ENCODE measurements at regions not wholly inside any gene's neighbourhood (a gene's known extent, or its start where the extent isn't known, plus 50 kb on each side); places are given as distances from the start of the nearest gene placed in this dataset.

- no peak for DNase-seq (ENCODE audit: low read depth, low spot score)
- no peak overlapping the region for H3K4me3 ChIP-seq (ENCODE audit: low read length)
Observed at GRCh38 chr16:6898896-6899295, 433.7 kb upstream of the RBFOX1 start.

DNA sequence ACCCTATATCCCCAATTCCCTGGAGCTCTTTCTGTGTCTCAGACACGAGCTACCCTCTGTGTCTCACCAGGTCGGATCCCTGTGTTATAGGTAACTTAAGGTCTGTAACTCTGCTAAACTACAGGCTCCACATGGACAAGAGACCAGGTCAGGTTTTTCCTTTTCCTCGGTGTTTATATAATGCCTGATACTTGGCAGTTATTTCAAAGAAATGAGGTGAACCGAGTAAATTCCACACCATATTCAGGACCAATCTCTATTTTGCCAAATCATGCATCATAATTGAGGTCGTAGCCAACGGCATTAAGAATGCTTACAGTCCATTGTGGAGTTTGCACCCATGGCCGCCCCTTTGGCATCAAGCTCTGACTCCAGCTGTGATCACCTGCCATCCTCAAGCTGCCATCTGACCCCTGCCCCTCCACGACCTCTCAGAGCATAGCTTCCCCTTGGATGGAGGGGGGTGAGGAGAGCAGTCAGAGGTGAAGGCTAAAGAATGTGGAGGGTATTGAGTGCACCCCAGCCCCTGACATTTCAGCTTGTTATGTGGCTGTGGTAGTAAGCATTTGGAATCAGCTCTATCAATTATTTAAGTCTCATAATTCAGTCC, 434.7 kb upstream of the RBFOX1 start:
- DNase-seq (ENCODE audit: low read depth, low spot score), result no peak
- H3K4me3 ChIP-seq (ENCODE audit: low read length), result no peak overlapping the region

DNA sequence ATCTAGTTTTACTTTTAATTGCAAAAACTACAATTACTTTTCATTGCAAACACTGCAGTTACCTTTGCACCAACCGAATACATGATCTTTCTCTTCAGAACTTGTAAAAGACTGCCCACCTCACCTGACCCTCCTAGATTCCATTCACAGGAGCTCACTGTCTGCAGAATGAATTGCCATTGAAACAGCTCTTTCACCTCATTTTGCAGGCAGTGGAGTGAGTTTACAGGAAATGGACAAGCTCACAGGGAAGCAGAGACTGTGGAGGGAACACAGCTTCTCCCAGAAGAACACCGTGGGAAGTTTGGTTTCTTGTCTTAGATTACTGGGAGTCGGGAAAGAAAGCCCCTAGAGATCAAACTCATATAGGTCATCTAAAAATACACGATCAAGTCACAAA, 439.7 kb upstream of the RBFOX1 start:
- H3K4me3 ChIP-seq (ENCODE audit: low read length), result no peak overlapping the region
- no peak for DNase-seq (ENCODE audit: low read depth, low spot score)

- H3K4me3 ChIP-seq (ENCODE audit: low read length), result no peak overlapping the region
- no peak for DNase-seq (ENCODE audit: low read depth, low spot score)
Observed at GRCh38 chr16:6891496-6891895, 441.1 kb upstream of the RBFOX1 start.

GRCh38 chr16:6888531-6888930, 444.1 kb upstream of the RBFOX1 start:
- DNase-seq (ENCODE audit: low read depth, low spot score), result no peak
- no peak overlapping the region for H3K4me3 ChIP-seq (ENCODE audit: low read length)

- H3K4me3 ChIP-seq (ENCODE audit: low read length), result no peak overlapping the region
- DNase-seq (ENCODE audit: low read depth, low spot score), result no peak
Observed at GRCh38 chr16:6884002-6884401, 448.6 kb upstream of the RBFOX1 start.

DNA sequence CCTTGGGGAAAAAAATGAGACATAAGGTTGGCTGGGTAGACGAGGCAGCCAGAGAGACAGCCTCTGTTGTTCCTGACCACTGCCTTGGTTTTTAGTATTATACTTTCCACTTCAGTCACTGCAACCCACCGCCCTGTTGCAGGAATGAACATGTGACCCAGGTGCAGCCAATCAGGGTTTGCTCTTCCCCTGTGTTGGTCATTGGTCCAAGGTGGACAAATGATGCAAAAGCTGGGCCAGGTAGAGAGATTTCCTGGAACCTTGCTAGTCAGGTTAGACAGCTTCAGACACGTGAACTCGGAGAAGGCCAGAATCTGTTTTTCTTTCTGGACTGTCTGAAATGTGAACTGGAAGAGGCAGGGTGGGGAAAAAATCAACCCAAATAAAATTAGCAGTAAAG, 452.4 kb upstream of the RBFOX1 start:
- H3K4me3 ChIP-seq (ENCODE audit: low read length), result no peak overlapping the region
- no peak for DNase-seq (ENCODE audit: low read depth, low spot score)

- no peak overlapping the region for H3K4me3 ChIP-seq (ENCODE audit: low read length)
- DNase-seq (ENCODE audit: low read depth, low spot score), result no peak
Observed at GRCh38 chr16:6864671-6865070, 468.0 kb upstream of the RBFOX1 start.

GRCh38 chr16:6864244-6864643, 468.4 kb upstream of the RBFOX1 start:
- no peak for DNase-seq (ENCODE audit: low read depth, low spot score)
- H3K4me3 ChIP-seq (ENCODE audit: low read length), result no peak overlapping the region

DNA sequence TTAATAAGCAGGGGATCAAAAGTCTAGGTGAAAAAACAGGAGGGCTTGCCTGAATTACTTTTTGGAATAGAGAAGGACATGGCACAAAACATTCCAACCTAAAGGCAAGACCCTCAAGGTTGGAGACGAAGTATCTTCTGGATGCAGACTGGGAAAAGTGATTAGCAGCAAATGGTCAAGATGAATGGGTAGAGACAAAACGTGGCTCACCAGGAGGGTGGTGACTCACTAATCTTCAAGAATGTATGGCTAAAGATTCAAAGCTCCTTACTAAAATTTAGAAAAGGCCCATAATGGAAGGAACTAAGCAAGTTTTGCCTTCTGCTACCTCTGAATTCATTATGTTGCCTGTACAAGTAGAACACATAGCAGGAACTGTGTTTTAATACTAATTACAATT, 469.5 kb upstream of the RBFOX1 start:
- no peak overlapping the region for H3K4me3 ChIP-seq (ENCODE audit: low read length)
- DNase-seq (ENCODE audit: low read depth, low spot score), result no peak

DNA sequence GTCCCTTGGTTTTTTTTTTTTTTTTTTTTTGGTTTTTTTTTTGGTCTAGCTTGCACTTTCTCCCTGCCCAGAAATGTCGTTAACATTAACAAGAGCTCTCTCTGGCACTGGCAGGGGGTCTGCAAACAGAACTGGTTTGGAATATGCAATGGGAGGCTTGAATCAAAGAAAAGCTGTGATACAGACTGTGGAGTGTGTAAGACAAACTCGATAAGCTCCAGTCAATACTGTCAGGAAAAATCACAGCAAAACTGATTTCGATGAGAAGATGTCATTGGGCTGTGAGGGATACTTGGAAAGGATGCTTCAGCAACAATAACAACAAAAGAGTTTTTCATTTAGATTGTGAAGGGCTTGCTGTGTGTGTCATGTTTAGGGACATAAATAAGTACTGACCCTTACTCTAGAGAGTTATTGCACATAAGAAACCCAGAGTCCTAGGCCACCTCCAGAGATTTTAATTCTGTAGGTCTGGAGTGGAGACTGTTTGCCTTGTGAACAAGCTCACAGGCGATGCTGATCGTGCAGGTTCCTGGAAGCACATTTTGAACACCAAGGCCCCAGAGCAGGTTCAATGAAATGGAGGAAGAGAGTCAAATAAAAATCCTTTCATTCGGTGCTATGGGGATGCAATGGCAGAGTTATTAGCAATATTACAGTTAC, 470.7 kb upstream of the RBFOX1 start:
- H3K4me3 ChIP-seq (ENCODE audit: low read length), result no peak overlapping the region
- DNase-seq (ENCODE audit: low read depth, low spot score), result no peak

DNA sequence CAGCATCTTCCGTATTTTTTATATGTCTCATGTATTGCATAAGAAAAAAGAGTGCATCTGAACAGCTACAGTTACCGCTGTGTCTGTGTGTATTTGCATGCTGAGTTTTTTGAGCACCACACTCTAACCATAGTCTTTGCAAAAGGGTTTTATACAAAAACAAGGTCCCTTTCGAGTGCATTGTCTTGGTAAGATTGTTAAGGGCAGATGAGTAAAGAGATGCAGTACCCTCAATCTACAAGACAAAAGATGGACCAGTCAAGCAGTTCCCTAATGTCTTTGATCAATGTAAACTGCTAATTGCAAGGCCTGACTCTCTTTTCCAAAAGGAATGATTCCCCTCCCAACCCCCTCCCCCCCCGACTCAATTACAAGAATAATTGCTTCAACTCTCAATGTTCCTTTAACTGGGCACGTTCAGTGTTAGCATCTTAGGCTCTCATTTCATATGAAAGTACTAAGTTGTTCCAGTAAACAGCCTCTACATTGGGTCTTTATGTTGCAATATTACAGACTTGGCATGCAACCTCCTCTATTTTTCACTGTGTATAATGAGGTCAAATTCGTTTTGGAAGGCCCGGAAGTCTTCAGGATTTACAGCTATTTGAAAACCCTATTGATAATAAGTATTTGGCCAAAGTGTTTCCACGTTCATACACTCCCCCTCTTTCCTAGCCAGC, 471.4 kb upstream of the RBFOX1 start:
- DNase-seq (ENCODE audit: low read depth, low spot score), result no peak
- H3K4me3 ChIP-seq (ENCODE audit: low read length), result no peak overlapping the region

- no peak for DNase-seq (ENCODE audit: low read depth, low spot score)
- no peak overlapping the region for H3K4me3 ChIP-seq (ENCODE audit: low read length)
Observed at GRCh38 chr16:6857575-6857974, 475.1 kb upstream of the RBFOX1 start.

DNA sequence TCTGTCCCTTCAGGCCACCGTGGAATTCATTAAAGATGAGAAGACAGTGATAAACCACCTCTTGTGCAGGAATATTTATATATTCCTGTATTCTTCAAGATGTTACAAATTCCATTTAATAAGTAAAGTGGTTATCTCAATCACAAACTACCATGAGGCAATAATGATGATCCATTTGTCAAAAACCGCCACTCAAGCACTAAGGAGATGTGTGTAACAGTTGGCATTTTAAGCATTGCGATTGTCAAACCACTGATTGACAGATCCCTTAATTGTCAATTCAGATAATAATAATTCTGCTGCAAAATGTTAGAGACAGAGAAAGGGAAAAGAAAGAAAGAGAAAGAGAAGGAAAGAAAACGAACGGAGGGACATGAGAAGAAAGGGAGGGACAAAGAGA, 476.1 kb upstream of the RBFOX1 start:
- H3K4me3 ChIP-seq (ENCODE audit: low read length), result no peak overlapping the region
- DNase-seq (ENCODE audit: low read depth, low spot score), result no peak

DNA sequence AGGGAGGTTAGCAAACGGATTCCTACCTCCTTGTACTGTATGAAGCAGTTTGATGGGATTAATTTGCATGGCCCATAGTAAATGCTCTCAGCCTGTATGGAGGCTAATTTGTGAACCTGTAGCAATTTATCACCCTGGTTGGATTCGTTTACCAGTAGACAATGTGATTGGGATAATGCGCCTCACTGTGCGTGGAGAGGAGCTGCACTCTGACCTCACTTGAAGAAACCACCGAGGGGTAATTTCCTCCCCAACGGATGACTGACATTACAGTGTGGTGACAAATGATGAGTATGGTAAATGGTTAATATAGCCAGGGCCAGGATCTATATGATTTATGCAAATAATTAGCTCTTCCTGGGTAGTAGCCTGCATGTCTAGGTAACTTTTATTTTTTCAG, 479.1 kb upstream of the RBFOX1 start:
- DNase-seq (ENCODE audit: low read depth, low spot score), result no peak
- H3K4me3 ChIP-seq (ENCODE audit: low read length), result no peak overlapping the region

- no peak for DNase-seq (ENCODE audit: low read depth, low spot score)
- no peak overlapping the region for H3K4me3 ChIP-seq (ENCODE audit: low read length)
Observed at GRCh38 chr16:6852643-6853225, 479.9 kb upstream of the RBFOX1 start.

GRCh38 chr16:6846452-6846851, 486.2 kb upstream of the RBFOX1 start:
- no peak for DNase-seq (ENCODE audit: low read depth, low spot score)
- H3K4me3 ChIP-seq (ENCODE audit: low read length), result no peak overlapping the region

- no peak for DNase-seq (ENCODE audit: low read depth, low spot score)
- H3K4me3 ChIP-seq (ENCODE audit: low read length), result no peak overlapping the region
Observed at GRCh38 chr16:6841392-6841791, 491.3 kb upstream of the RBFOX1 start.

DNA sequence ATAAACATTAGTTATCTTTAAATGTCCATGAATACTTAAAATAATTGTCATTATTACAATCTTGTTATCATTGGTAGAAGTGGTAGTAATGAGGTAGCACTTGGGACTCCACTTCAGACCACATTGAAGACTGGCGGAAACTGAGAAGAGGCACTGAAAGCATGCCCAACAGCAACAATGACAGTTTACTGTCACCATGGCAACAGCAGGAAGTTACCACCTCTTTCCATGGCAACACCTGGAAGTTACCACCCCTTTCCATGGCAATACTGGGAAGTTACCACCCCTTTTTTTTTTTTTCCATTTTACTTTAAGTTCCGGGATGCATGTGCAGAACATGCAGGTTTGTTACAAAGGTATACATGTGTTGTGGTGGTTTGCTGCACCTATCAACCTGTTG, 494.9 kb upstream of the RBFOX1 start:
- DNase-seq (ENCODE audit: low read depth, low spot score), result no peak
- H3K4me3 ChIP-seq (ENCODE audit: low read length), result no peak overlapping the region

DNA sequence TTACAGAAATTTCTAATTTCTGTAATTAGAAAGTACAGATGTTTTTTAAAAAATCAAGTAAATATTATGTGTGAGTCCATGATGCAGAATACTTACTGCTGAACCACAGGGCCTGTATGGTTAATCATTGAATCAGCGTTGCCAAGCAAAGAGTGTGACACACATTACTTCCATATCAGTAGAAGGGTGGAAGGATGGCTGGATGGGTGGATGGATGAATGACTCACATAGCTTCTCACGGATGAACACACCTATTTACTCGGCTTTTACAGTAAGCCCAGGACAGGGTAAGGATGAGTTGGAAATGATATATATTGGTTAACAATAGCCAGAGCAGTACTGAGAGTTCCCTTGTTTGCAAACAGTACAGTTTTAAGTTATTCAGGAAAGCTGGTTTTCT, 495.9 kb upstream of the RBFOX1 start:
- no peak overlapping the region for H3K4me3 ChIP-seq (ENCODE audit: low read length)
- DNase-seq (ENCODE audit: low read depth, low spot score), result no peak

All from Jurkat, Clone E6-1 (cell line).